ENCODE measurements at regions not wholly inside any gene's neighbourhood (a gene's known extent, or its start where the extent isn't known, plus 50 kb on each side); places are given as distances from the start of the nearest gene placed in this dataset.

DNA sequence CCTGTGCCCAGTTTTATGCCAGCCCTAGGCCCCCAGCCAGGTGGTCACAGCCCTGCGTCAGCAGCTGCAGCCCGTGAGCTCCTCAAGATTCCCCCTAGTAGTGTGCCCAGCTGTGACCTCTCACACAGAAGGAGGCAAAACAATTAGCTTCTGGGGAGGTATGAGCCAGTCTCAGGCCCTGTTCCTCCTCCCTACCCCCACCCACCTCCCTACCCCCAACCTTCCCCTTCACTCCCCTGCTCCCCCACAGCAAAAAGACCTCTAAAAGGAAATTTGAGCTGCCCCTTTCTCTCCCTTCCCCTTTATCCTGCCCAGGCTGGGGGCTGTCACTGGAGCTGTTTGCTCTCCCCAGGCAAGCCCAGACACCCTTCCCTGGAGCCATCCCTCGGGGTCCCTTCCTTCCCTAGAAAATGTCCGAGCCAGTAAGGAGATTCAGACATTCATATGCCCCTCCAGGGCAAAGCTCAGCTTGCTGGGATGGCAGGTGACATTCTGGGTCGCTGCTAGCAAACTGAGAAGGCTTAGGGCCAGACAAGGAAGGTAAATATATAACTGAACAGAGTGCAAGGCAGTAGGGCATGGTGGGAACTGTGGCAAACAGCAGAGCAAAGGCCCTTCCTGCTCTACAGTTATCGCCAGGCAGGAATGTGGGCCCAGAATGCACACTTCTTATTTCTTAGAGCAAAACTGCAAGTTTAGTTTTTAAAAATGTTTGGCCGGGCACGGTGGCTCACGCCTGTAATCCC, 300.2 kb downstream of the MN1 start:
- in situ Hi-C loops (cut with MboI; ENCODE audit: low sequenced_read_pairs), result no loop called here

- in situ Hi-C loops (cut with MboI; ENCODE audit: low sequenced_read_pairs), result no loop called here
These were observed 299.2 kb downstream of the MN1 start for GRCh38 chr22:27502327-27502726.

DNA sequence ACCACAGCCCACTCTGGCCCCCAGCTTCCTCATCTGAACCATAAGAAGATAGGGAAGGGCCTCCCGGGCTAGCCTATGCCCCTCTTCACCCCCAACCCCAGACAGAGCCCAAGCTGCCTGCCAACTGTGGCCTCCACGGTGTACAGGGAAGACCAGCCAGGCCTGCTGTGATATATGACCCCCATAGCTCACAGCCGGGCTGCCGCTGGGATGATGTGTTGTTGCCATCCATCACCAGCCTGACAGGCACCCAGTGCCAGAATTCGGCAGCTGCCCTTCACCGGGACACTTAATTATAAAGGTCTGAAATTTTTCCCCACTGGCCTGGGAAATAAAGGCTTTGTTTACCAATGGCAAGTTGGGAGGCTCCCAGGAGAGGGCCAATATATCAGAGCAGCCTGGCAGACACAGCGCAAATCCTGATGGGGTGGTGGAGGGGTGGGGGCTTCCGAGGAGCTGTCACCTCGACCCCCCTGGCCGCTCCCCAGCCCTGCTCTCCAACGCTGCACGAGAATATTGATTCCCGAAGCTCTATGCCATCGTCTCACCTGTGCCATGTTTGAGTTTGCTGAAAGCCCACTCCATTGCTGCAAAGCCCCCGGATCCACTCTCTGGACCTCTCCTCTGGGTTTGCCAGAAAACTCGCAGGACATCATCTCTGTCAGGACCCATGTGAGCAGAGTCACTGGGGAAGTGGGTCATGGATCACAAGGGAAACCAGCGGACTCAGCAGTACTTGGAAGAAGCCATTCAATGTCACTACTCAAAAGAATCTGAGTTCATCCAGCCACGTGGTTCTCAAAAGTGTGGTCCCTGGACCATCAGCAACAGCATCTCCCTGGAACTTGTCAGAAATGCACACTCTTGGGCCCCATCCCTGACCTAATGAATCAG, 296.9 kb downstream of the MN1 start:
- in situ Hi-C loops (cut with MboI; ENCODE audit: low sequenced_read_pairs), result no loop called here

DNA sequence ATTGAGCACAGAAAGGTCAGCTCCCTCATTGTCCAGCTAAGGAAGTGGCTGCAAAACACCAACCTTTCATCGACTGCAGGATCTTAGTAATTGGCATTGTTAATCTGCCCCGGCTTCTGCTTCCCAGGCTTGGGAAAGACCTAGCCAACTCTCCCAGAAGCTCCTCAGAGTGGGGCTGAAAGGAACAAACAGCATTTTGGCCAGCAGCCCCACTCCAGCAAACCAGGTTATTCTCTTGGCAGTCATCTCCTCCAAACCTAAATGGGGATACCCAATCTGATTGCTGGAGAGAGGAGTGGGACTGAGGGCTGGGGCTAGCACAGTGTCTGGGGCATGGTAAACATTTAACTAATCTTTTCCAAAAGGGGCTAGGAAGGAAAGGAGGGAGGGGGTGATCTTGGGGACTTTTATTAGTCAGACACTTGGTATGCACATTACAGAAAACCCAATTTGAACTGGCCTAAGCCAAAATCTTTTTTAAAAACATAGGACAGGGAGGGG, 294.4 kb downstream of the MN1 start:
- in situ Hi-C loops (cut with MboI; ENCODE audit: low sequenced_read_pairs), result no loop called here

DNA sequence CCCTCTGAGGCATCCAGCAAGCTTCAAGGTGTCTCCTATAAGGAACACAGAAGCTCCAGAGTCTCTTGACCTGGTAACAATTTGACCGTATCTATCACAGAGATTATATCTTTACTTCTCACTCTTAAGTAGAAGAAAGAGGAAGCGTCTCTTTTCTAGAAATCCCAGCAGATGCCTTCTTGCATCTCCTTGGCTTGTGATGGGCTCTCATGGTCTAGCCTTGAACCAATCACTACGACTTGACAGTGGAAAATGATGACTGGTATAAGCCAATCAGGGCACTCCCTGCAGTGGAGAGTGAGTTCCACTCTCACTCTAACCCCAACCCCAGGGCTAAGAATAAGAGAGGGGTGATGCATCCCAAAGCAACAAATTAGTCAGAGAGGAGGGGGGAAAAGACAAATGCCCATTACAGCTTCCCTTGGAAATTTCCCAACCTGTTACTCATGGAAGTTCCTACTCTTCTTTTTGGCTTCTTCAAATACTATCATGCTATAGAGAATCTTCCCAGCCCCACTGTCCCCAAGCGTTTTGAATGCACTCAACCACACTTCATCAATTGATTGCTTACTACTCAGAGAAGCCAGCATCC, 293.5 kb downstream of the MN1 start:
- in situ Hi-C loops (cut with MboI; ENCODE audit: low sequenced_read_pairs), result no loop called here

DNA sequence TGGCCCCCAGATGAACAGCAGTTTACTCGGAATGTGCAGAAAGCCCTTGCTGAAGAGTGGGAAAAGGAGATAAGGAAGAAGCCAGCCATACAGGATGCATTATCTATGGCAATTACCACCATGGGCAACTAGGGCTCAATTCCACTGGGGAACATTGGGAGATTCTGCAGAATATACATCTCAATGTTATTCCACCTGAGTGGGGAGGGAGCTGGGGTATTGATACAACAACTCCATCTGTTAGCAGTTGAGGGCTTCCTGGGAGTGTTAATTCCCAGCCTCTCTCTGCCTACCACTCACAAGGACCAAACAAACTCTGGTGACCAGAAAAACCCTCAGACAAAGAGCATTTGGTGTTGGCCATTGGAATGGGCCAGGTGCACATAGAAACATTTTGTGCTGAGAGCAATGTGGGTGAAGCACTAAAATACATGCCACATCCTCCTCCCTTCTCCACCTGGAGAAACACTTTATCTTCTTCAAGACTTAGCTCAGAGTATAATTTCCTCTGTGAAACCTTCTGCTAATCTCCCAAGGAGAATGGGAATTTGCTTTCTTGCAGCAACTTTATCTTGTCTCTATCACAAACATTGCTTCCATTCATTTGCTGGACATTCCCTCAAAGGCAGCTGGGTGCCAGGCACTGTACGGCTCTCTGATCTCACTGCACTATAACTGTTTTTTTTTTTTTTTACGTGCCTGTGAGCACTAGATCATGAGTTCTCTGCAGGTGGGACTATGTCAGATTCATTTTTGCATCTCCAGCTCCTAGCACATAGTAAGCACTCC, 292.2 kb downstream of the MN1 start:
- in situ Hi-C loops (cut with MboI; ENCODE audit: low sequenced_read_pairs), result no loop called here

DNA sequence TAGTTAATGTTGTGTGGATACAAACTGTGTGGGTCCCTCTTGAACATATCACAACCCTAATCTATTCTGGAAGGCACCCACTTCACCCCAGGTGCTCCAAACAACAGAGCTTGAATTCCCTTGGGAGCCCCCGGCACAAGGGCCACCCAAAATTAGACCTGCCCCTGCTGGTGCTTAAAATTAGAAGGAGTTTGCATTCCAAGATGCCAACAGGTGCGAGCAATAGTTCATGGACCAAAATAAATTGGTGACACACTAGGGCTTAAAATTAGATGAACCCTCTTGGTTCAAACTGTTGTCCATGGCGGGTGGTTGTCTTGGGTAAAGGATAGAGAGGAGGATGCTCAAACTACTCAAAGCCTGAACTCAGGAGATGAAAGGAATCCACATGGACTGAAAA, 291.5 kb downstream of the MN1 start:
- in situ Hi-C loops (cut with MboI; ENCODE audit: low sequenced_read_pairs), result no loop called here

DNA sequence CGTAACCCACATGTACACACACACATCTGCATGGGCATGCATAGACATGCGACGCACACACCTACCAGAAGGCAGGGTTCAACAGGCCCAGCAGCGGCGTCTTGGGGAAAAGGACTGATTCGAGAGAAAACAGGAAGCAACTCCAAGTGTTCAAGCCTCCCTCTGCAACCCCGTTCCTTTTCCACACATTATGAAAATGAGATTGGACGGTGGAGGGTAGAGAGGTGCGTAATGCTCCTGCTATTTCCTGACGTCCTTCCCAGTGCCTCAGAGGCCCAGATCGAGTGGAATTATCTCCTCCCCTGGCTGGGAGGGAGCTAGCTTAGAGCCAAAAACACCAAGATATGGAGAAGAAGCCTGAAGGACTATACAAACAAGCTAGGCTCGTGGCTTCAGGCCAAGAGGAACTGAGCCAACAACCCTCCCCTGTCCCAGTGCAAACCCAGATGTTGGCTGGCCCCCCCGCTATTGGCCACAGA, 289.2 kb downstream of the MN1 start:
- in situ Hi-C loops (cut with MboI; ENCODE audit: low sequenced_read_pairs), result no loop called here

- in situ Hi-C loops (cut with MboI; ENCODE audit: low sequenced_read_pairs), result no loop called here
These were observed 288.5 kb downstream of the MN1 start for GRCh38 chr22:27513021-27513420.

- in situ Hi-C loops (cut with MboI; ENCODE audit: low sequenced_read_pairs), result no loop called here
These were observed 286.7 kb downstream of the MN1 start for GRCh38 chr22:27514601-27515523.

DNA sequence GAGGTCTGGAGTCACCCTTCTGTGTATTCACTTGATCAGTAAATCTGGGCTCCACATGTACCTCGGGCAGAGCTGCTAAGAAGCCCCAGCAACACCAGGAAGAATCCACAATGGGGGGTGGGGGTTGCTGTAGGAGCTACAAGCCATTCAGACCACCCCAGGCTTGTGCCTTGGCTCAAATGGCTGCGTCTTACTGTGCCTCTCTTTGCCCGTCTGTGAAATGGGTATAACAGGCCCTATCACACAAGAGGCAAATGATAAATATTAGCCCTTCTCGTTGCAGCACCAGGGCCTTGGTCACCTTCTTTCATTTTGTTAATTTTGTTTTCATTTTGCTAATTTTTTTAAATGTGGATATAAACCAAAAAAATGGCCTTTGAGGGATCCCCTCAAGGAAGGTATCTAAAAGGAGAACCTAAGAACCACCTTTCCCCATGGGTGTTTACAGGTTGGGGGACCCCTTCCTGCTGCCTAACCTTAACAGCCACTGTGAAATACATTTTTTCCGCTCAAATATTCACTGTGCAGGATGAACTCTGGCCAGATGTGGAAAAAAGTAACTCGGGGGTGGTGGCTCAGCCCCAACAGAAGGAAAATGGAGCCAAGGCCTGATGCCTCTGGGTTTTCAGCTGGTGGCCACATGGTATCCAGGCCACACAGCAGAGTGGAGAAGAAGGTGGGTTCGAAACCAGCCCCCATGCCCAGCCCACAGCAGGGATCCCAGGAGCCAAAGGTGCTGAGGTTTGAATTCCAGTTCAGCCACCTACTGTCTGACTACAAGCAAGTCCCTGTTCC, 284.0 kb downstream of the MN1 start:
- in situ Hi-C loops (cut with MboI; ENCODE audit: low sequenced_read_pairs), result no loop called here

GRCh38 chr22:27518531-27519340, 282.8 kb downstream of the MN1 start:
- in situ Hi-C loops (cut with MboI; ENCODE audit: low sequenced_read_pairs), result no loop called here

GRCh38 chr22:27523711-27524110, 277.8 kb downstream of the MN1 start:
- in situ Hi-C loops (cut with MboI; ENCODE audit: low sequenced_read_pairs), result no loop called here

GRCh38 chr22:27525711-27526110, 275.8 kb downstream of the MN1 start:
- in situ Hi-C loops (cut with MboI; ENCODE audit: low sequenced_read_pairs), result no loop called here

DNA sequence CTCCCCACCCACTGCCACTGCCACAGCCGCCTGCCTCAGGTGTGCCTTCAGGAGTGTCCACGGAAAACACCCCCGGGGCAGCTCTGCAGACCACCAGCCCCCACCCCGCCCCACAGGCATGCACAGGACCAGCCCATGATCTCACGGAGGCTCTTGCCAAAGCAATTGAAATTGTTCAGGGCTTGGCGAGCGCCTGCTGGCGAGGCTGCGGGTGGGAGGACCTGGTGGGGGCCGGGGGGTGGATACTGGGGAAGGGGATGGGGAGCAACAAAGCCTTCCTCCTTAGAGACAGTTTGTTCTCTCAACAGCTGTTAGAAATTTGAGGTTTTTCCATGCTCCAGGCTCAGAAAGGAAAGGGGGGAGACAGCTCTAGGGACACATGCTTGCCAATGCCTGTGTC, 274.7 kb downstream of the MN1 start:
- in situ Hi-C loops (cut with MboI; ENCODE audit: low sequenced_read_pairs), result no loop called here

GRCh38 chr22:27531782-27532530, 269.6 kb downstream of the MN1 start:
- in situ Hi-C loops (cut with MboI; ENCODE audit: low sequenced_read_pairs), result no loop called here

DNA sequence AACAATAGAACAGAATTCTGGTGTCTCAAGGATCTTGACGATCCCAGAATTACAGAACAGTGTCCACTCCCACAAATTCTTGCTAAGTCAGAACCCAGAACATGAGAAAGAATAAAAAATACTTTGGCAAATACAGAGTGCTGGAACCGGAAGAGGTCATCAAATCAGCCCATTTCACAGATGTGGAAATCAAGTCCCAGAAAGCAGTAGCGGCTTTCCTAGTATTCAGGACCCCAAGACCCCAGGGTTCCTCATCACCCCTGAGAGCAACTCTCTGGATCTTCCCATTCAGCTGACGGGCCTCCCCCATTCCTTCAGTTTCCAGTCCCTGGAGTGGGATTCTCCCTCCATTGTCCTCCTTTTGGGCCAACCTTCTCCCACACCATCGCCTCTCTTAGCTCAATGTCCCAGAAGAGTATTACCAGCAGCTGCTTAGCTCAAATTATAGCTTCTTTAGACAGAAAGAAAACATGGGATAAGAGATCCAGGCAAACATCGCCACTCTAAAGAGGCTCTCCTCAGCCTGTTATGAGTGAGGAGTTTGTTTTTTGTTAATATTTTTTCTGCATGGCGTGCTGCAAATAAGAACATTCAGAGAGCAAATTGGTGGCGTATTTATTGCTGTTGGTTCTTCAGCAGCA, 268.3 kb downstream of the MN1 start:
- in situ Hi-C loops (cut with MboI; ENCODE audit: low sequenced_read_pairs), result no loop called here

All from HL-60/S4 (cell line).